ENCODE measurements at regions not wholly inside any gene's neighbourhood (a gene's known extent, or its start where the extent isn't known, plus 50 kb on each side); places are given as distances from the start of the nearest gene placed in this dataset.

DNA sequence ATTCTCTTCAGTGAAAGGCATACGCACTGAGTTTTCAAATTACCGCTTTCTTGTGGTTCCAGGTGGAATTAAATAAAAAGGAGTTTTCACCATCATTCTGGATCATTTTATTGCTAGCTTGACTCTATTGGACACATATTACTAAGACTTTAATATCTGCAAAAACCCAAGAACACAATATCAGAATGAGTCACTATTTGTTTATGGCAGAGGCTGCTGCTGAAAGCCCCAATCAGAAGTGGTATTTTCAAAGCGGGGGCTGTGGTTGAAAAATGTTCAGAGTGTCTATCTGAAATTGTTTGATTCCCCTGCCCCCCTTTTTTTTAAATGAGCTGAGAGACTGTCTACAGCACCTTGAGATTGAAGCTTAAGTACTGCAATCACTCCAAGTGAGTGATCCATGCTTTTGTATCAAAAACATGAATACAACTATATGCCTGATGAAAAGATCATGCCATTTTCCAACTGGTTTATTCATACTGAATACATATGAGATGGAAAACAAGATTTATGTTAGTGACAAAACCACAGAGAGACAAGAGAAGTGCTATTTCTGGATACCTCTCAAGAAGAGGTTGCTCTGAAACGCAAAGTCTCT, 376.4 kb downstream of the HTR7 start:
- H3K36me3 ChIP-seq (ENCODE audit: insufficient read depth in 1 of 2, low read depth in 1 of 2) = no peaks in the 10 kb centered on the region
- no peak for TF ChIP-seq CTCF (IDR thresholded peaks at IDR 0.05)
- DNase-seq = no peak
- no peak for ATAC-seq
- no peaks in the 10 kb centered on the region for H3K4me1 ChIP-seq
- 90 to 93% (median 91%) methylated on average over 4 of the region's 4 CpGs for WGBS, 3 donors
- no peak overlapping the region for H3K4me3 ChIP-seq
- no peaks in the 10 kb centered on the region for H3K9me3 ChIP-seq
- intact Hi-C loops (cut with DNase I) = no loop called here
- no peaks in the 10 kb centered on the region for H3K27me3 ChIP-seq (ENCODE audit: insufficient read depth in 3 of 3, low read length in 2 of 3)
- no peak overlapping the region for H3K27ac ChIP-seq

DNA sequence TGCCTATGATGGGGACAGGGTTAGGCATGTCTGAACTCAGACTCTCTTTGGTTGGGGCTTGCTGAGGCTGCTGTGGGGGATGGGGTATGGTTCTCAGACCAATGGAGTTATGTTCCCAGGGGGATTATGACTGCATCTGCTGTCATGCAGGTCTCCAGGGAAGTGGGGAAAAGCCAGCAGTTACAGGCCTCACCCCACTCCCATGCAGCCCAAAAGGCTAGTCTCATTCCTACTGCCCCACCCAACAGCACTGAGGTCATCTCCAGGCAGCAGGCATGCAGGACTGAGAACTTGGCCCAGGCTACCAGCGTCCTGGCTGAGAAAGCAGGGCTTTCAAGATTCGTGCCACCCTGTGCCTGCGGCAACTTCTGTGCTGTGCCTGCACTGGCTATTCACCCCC, 373.3 kb downstream of the HTR7 start:
- no peak overlapping the region for H3K27ac ChIP-seq
- H3K4me3 ChIP-seq = no peak overlapping the region
- 58 to 65% (median 64%) methylated on average over 3 of the region's 3 CpGs for WGBS, 3 donors
- H3K36me3 ChIP-seq (ENCODE audit: insufficient read depth in 1 of 2, low read depth in 1 of 2) = no peaks in the 10 kb centered on the region
- no peak for ATAC-seq
- no peak for DNase-seq
- H3K4me1 ChIP-seq = no peaks in the 10 kb centered on the region
- H3K27me3 ChIP-seq (ENCODE audit: insufficient read depth in 3 of 3, low read length in 2 of 3) = no peaks in the 10 kb centered on the region
- no peak for TF ChIP-seq CTCF (IDR thresholded peaks at IDR 0.05)
- no peaks in the 10 kb centered on the region for H3K9me3 ChIP-seq
- intact Hi-C loops (cut with DNase I) = no loop called here

- no peak overlapping the region for H3K27ac ChIP-seq
- TF ChIP-seq CTCF (IDR thresholded peaks at IDR 0.05) = no peak
- no peak for DNase-seq
- H3K27me3 ChIP-seq (ENCODE audit: insufficient read depth in 3 of 3, low read length in 2 of 3) = no peaks in the 10 kb centered on the region
- intact Hi-C loops (cut with DNase I) = no loop called here
- H3K4me3 ChIP-seq = no peak overlapping the region
- H3K9me3 ChIP-seq = peaks cover 13% of the 10 kb centered on the region
- H3K36me3 ChIP-seq (ENCODE audit: insufficient read depth in 1 of 2, low read depth in 1 of 2) = no peaks in the 10 kb centered on the region
- WGBS, 3 donors = 80 to 87% (median 86%) methylated on average over 2 of the region's 2 CpGs
- no peak for ATAC-seq
- H3K4me1 ChIP-seq = no peaks in the 10 kb centered on the region
Observed at GRCh38 chr10:90494183-90494582, 363.7 kb downstream of the HTR7 start.

- no peak for TF ChIP-seq CTCF (IDR thresholded peaks at IDR 0.05)
- H3K36me3 ChIP-seq (ENCODE audit: insufficient read depth in 1 of 2, low read depth in 1 of 2) = no peaks in the 10 kb centered on the region
- H3K27me3 ChIP-seq (ENCODE audit: insufficient read depth in 3 of 3, low read length in 2 of 3) = no peaks in the 10 kb centered on the region
- no peak overlapping the region for H3K27ac ChIP-seq
- intact Hi-C loops (cut with DNase I) = no loop called here
- WGBS, 3 donors = 82 to 85% (median 83%) methylated on average over 2 of the region's 2 CpGs
- no peaks in the 10 kb centered on the region for H3K9me3 ChIP-seq
- DNase-seq = no peak
- H3K4me1 ChIP-seq = no peaks in the 10 kb centered on the region
- ATAC-seq = no peak
- H3K4me3 ChIP-seq = no peak overlapping the region
Observed at GRCh38 chr10:90504172-90504571, 353.7 kb downstream of the HTR7 start.

GRCh38 chr10:90526721-90527120, 331.1 kb downstream of the HTR7 start:
- WGBS, 3 donors = 64 to 82% (median 82%) methylated on average over 1 of the region's 1 CpG
- ATAC-seq = no peak
- no peak for DNase-seq
- intact Hi-C loops (cut with DNase I) = no loop called here
- no peak overlapping the region for H3K27ac ChIP-seq
- TF ChIP-seq CTCF (IDR thresholded peaks at IDR 0.05) = no peak
- no peaks in the 10 kb centered on the region for H3K9me3 ChIP-seq
- H3K36me3 ChIP-seq (ENCODE audit: insufficient read depth in 1 of 2, low read depth in 1 of 2) = no peaks in the 10 kb centered on the region
- peaks cover 0 to 1% (median 0%) of the 10 kb centered on the region in 3 donors for H3K27me3 ChIP-seq (ENCODE audit: insufficient read depth in 3 of 3, low read length in 2 of 3)
- H3K4me3 ChIP-seq = no peak overlapping the region
- H3K4me1 ChIP-seq = no peaks in the 10 kb centered on the region
